IMR-90 (cell line): ENCODE measurements at regions not wholly inside any gene's neighbourhood (a gene's known extent, or its start where the extent isn't known, plus 50 kb on each side); places are given as distances from the start of the nearest gene placed in this dataset.

Experiments
- ATAC-seq: fragments of 200-7000 bp; cut with Tn5 transposase; 2 replicates; pipeline ENCODE4 v1.9.1; 2020; ENCODE audit warnings: low read depth, mild to moderate bottlenecking, moderate library complexity
- BruUV-seq: library from RNA; stranded (reverse); fragments of 400-500 nt; replicated peaks from 2 replicates; lab custom pipeline; 2021; lab: Mats Ljungman, UMichigan
- CTCF ChIA-PET: fragments of 300-600 bp; formaldehyde crosslinking; extraction: SDS; loops from one replicate; lab custom pipeline; 2021; ENCODE audit warnings: antibody characterized with exemption; lab: Yijun Ruan, JAX
- POLR2A ChIA-PET: fragments of 300-600 bp; sonication (Branson Sonifier 250); formaldehyde crosslinking; loops from one replicate; lab custom pipeline; 2022; ENCODE audit warnings: antibody characterized with exemption; ENCODE audit not compliant: unreplicated experiment; lab: Charles Lee
- DNase-seq: peaks from one replicate; pipeline ENCODE4 v3.0.0; 2013
- H2AFZ ChIP-seq: replicated peaks from 2 replicates; pipeline ENCODE3; 2013; ENCODE audit warnings: low read length, mild to moderate bottlenecking; ENCODE audit not compliant: poor library complexity
- H2AK5ac ChIP-seq: 2 replicates; pipeline ENCODE4 v1.6.1; 2013; ENCODE audit warnings: low read depth, low read length, inconsistent platforms
- H2AK9ac ChIP-seq: replicated peaks from 2 replicates; pipeline ENCODE3; 2013; ENCODE audit warnings: mild to moderate bottlenecking, low read depth, low read length, moderate library complexity; ENCODE audit not compliant: poor library complexity
- H2BK120ac ChIP-seq: 2 replicates; pipeline ENCODE4 v1.6.1; 2013; ENCODE audit warnings: low read depth, low read length, inconsistent platforms
- H2BK15ac ChIP-seq: 3 replicates; pipeline ENCODE4 v1.6.1; 2013; ENCODE audit warnings: low read depth, low read length, inconsistent platforms
- H2BK20ac ChIP-seq: 2 replicates; pipeline ENCODE4 v1.6.1; 2013; ENCODE audit warnings: low read depth, mild to moderate bottlenecking, inconsistent platforms, low read length, moderate library complexity
- H2BK5ac ChIP-seq: 2 replicates; pipeline ENCODE4 v1.6.1; 2013; ENCODE audit warnings: mild to moderate bottlenecking, low read depth, low read length, inconsistent platforms; ENCODE audit not compliant: poor library complexity, severe bottlenecking
- H3K14ac ChIP-seq: replicated peaks from 2 replicates; pipeline ENCODE4 v1.6.1; 2013; ENCODE audit warnings: low read depth, low read length, inconsistent platforms
- H3K18ac ChIP-seq: 2 replicates; pipeline ENCODE4 v1.6.1; 2013; ENCODE audit warnings: low read depth, low read length, control low read depth
- H3K23ac ChIP-seq: 2 replicates; pipeline ENCODE4 v1.6.1; 2013; ENCODE audit warnings: low read depth, low read length, inconsistent platforms
- H3K27ac ChIP-seq: 2 replicates; pipeline ENCODE4 v1.5.1; 2013; ENCODE audit warnings: mild to moderate bottlenecking, control low read depth, low read length; ENCODE audit not compliant: insufficient read depth
- H3K27me3 ChIP-seq: 2 replicates; pipeline ENCODE4 v1.6.1; 2013; ENCODE audit warnings: low read length; ENCODE audit not compliant: control insufficient read depth, insufficient read depth
- H3K36me3 ChIP-seq: 2 replicates; pipeline ENCODE4 v1.6.1; 2013; ENCODE audit warnings: low read length, mixed read lengths; ENCODE audit not compliant: control insufficient read depth, insufficient read depth
- H3K4ac ChIP-seq: 2 replicates; pipeline ENCODE4 v1.6.1; 2013; ENCODE audit warnings: low read depth, low read length, inconsistent platforms
- H3K4me1 ChIP-seq: 2 replicates; pipeline ENCODE4 v1.6.1; 2013; ENCODE audit warnings: low read length, mixed read lengths; ENCODE audit not compliant: control insufficient read depth, insufficient read depth
- H3K4me2 ChIP-seq: 2 replicates; pipeline ENCODE4 v1.6.1; 2013; ENCODE audit warnings: low read depth, mild to moderate bottlenecking, control low read depth, low read length, moderate library complexity
- H3K4me3 ChIP-seq: 2 replicates; pipeline ENCODE4 v1.5.1; 2013; ENCODE audit warnings: low read depth, mild to moderate bottlenecking, control low read depth, low read length, moderate library complexity; ENCODE audit not compliant: insufficient read depth
- H3K56ac ChIP-seq: 2 replicates; pipeline ENCODE4 v1.6.1; 2013; ENCODE audit warnings: low read length, inconsistent platforms; ENCODE audit not compliant: insufficient read depth; ENCODE audit errors: extremely low read depth
- H3K79me1 ChIP-seq, 2 experiments: 2 replicates each; pipeline ENCODE4 v1.6.1; 2013; ENCODE audit warnings: low read length in 2 of 2, inconsistent platforms in 1 of 2, low read depth in 1 of 2
- H3K9ac ChIP-seq: 2 replicates; pipeline ENCODE4 v1.6.1; 2013; ENCODE audit warnings: low read depth, low read length, control low read depth
- H3K9me1 ChIP-seq: 2 replicates; pipeline ENCODE4 v1.6.1; 2013; ENCODE audit warnings: low read length, inconsistent platforms; ENCODE audit not compliant: insufficient read depth
- H3K9me3 ChIP-seq: 2 replicates; pipeline ENCODE4 v1.6.1; 2013; ENCODE audit warnings: low read length; ENCODE audit not compliant: control insufficient read depth, insufficient read depth
- H4K20me1 ChIP-seq: 2 replicates; pipeline ENCODE4 v1.6.1; 2013; ENCODE audit warnings: low read length, inconsistent platforms; ENCODE audit not compliant: insufficient read depth
- H4K5ac ChIP-seq: 2 replicates; pipeline ENCODE4 v1.6.1; 2013; ENCODE audit warnings: mild to moderate bottlenecking, low read depth, low read length, control low read depth
- H4K8ac ChIP-seq, 2 experiments: 2 replicates each; pipeline ENCODE4 v1.6.1; 2013; ENCODE audit warnings: low read depth in 2 of 2, low read length in 2 of 2, control low read depth in 1 of 2, inconsistent platforms in 1 of 2
- H4K91ac ChIP-seq: 2 replicates; pipeline ENCODE4 v1.6.1; 2013; ENCODE audit warnings: low read depth, low read length, inconsistent platforms; ENCODE audit not compliant: insufficient read depth
- CTCF ChIP-seq: conservative IDR thresholded peaks from 2 replicates; pipeline ENCODE4 v1.5.1; 2012; ENCODE audit warnings: mild to moderate bottlenecking, low read depth, low read length, improper control_type of control experiment
- FOS ChIP-seq: fragments of 150-350 bp; IDR thresholded peaks from 2 replicates; pipeline ENCODE4 v1.6.1; 2016; ENCODE audit warnings: low read depth, low read length
- WGBS, 2 experiments: methylation state at CpG; one replicate each; pipeline versions ENCODE4 v1.1.5 to v1.1.7; 2013; ENCODE audit warnings: missing lambda C conversion rate in 2 of 2; ENCODE audit not compliant: insufficient read length in 1 of 2; ENCODE audit errors: extremely low coverage in 2 of 2; 5-methylcytosine and 5-hydroxymethylcytosine counted together
- dilution Hi-C: fragments of 300-500 bp; cut with HindIII; formaldehyde crosslinking; loops from one replicate; pipeline ENCODE4 v1.14.3; 2018; ENCODE audit warnings: low sequenced_read_pairs; ENCODE audit not compliant: unreplicated experiment
- in situ Hi-C: fragments of 300-500 bp; cut with MboI; formaldehyde crosslinking; loops from 3 replicates; pipeline ENCODE4 v1.14.3; 2019; ENCODE audit warnings: low sequenced_read_pairs, inconsistent platforms, mixed read lengths
- intact Hi-C: fragments of 100-400 bp; cut with micrococcal nuclease; formaldehyde crosslinking; loops from 2 replicates; pipeline ENCODE4 v1.10.0; 2022

GRCh38 chr12:61871485-61871810 is 388.8 kb upstream of the USP15 start:
- no peaks in the 10 kb centered on the region for H3K36me3 ChIP-seq
- no peak overlapping the region for H2BK120ac ChIP-seq
- CTCF ChIA-PET = no interaction called here
- H3K23ac ChIP-seq = no peak overlapping the region
- H3K4ac ChIP-seq = no peak overlapping the region
- no peaks in the 10 kb centered on the region for H4K20me1 ChIP-seq
- POLR2A ChIA-PET = no interaction called here
- H3K4me2 ChIP-seq = no peak overlapping the region
- no peak for ATAC-seq
- H3K56ac ChIP-seq = no peak overlapping the region
- H3K79me1 ChIP-seq = no peaks in the 10 kb centered on the region
- BruUV-seq = no TSS peak
- no peak for TF ChIP-seq FOS
- no peak for TF ChIP-seq CTCF
- no peak overlapping the region for H3K4me3 ChIP-seq
- no peak overlapping the region for H3K9ac ChIP-seq
- no peak overlapping the region for H3K27ac ChIP-seq
- dilution Hi-C loops (no loop called here), in situ Hi-C loops (no loop called here), intact Hi-C loops (no loop called here)
- H3K9me3 ChIP-seq = peaks cover 2% of the 10 kb centered on the region; the same call in 1 of the 2 replicates
- no peak overlapping the region for H2AK5ac ChIP-seq
- H4K5ac ChIP-seq = no peak overlapping the region
- no CpG with 5 or more reads among the region's 5 CpGs for WGBS, 2 experiments
- H2BK15ac ChIP-seq = no peak overlapping the region
- no peak for DNase-seq
- no peak overlapping the region for H4K91ac ChIP-seq
- H3K18ac ChIP-seq = no peak overlapping the region
- H2AFZ ChIP-seq = no peak overlapping the region
- H3K4me1 ChIP-seq = no peaks in the 10 kb centered on the region
- no peak overlapping the region for H2BK20ac ChIP-seq
- no peaks in the 10 kb centered on the region for H3K9me1 ChIP-seq
- no peak overlapping the region for H2BK5ac ChIP-seq
- no peak overlapping the region for H3K14ac ChIP-seq
- no peaks in the 10 kb centered on the region for H3K27me3 ChIP-seq
- H2AK9ac ChIP-seq = no peak overlapping the region
- no peak overlapping the region for H4K8ac ChIP-seq
